OCI-LY3 (cell line): ENCODE measurements at regions not wholly inside any gene's neighbourhood (a gene's known extent, or its start where the extent isn't known, plus 50 kb on each side); places are given as distances from the start of the nearest gene placed in this dataset.

Experiments used
- CTCF ChIP-seq: fragments of 200-600, 300-600 bp; sonication (generic); IDR thresholded peaks from 2 replicates; pipeline ENCODE4 v1.5.1; 2014; ENCODE audit warnings: antibody characterized with exemption, low read length, low read depth
- EZH2phosphoT487 ChIP-seq: fragments of 200-600 bp; shearing (Covaris generic); IDR thresholded peaks from 2 replicates; pipeline ENCODE4 v1.6.1; 2018; ENCODE audit warnings: antibody characterized with exemption, mixed run types, low read depth

- TF ChIP-seq CTCF (no peak), EZH2phosphoT487 (no peak)
These were observed 103.8 kb upstream of the NDUFV2 start for GRCh38 chr18:8998481-8999217.
